H1 (cell line): ENCODE measurements at regions not wholly inside any gene's neighbourhood (a gene's known extent, or its start where the extent isn't known, plus 50 kb on each side); places are given as distances from the start of the nearest gene placed in this dataset.

Experiments
- ATF3 ChIP-seq: IDR thresholded peaks from 2 replicates; pipeline ENCODE4 v1.6.1; 2011; ENCODE audit warnings: low read depth, mild to moderate bottlenecking, low read length; ENCODE audit not compliant: insufficient read depth
- RBBP5 ChIP-seq: IDR thresholded peaks from 2 replicates; pipeline ENCODE4 v1.7.1; 2012; ENCODE audit warnings: low read depth, mild to moderate bottlenecking, inconsistent platforms, low read length, moderate library complexity, borderline replicate concordance

- TF ChIP-seq ATF3 (no peak), RBBP5 (no peak)
- TF ChIP-seq, all 59 proteins: peak for 0
Measured at GRCh38 chr15:31526916-31527690, 200.5 kb downstream of the KLF13 start (continued).
